GM12878 (cell line): ENCODE measurements at regions not wholly inside any gene's neighbourhood (a gene's known extent, or its start where the extent isn't known, plus 50 kb on each side); places are given as distances from the start of the nearest gene placed in this dataset.

Source experiments
- ATAC-seq: fragments of 200-7000 bp; cut with Tn5 transposase; 3 replicates; pipeline ENCODE4 v1.9.1; 2020; ENCODE audit warnings: mild to moderate bottlenecking, moderate library complexity
- BruUV-seq: library from RNA; stranded (reverse); fragments of 400-500 nt; replicated peaks from 2 replicates; lab custom pipeline; 2021; lab: Mats Ljungman, UMichigan
- CTCF ChIA-PET: fragments of 300-600 bp; sonication (Branson Sonifier 250); formaldehyde crosslinking; extraction: SDS; loops from one replicate; lab custom pipeline; 2021; ENCODE audit warnings: inconsistent platforms; lab: Yijun Ruan, JAX
- POLR2A ChIA-PET: fragments of 350-600 bp; formaldehyde crosslinking; extraction: SDS; loops from one replicate; lab custom pipeline; 2021; ENCODE audit warnings: inconsistent platforms; lab: Charles Lee
- RAD21 ChIA-PET: fragments of 300-600 bp; sonication (Branson Sonifier 250); formaldehyde crosslinking; loops from one replicate; lab custom pipeline; 2023; ENCODE audit warnings: antibody characterized with exemption; ENCODE audit not compliant: unreplicated experiment; lab: Charles Lee
- SMC1A ChIA-PET: fragments of 300-600 bp; sonication (Branson Sonifier 250); formaldehyde crosslinking; loops from one replicate; lab custom pipeline; 2023; ENCODE audit not compliant: unreplicated experiment, uncharacterized antibody; lab: Charles Lee
- DNase-seq: peaks from one replicate; pipeline ENCODE4 v3.0.0-alpha.2; 2011; ENCODE audit warnings: low read depth, low spot score
- FAIRE-seq: peaks from 3 replicates; lab custom pipeline; 2011; peaks lifted over from hg19 to GRCh38; lab: Jason Lieb, UNC
- H2AFZ ChIP-seq: 2 replicates; pipeline ENCODE4 v1.6.0; 2011; ENCODE audit warnings: low read depth, low read length, control low read depth; ENCODE audit not compliant: control insufficient read depth
- H3K27ac ChIP-seq: 2 replicates; pipeline ENCODE4 v1.5.1; 2011; ENCODE audit warnings: control low read depth; ENCODE audit not compliant: control insufficient read depth, insufficient read depth
- H3K27me3 ChIP-seq, 2 experiments: replicated peaks in 1 of 2; 2 replicates each; pipeline versions ENCODE4 v1.6.0 to v1.6.1; 2011; ENCODE audit warnings: low read length in 1 of 2; ENCODE audit not compliant: control insufficient read depth in 2 of 2, insufficient read depth in 2 of 2
- H3K36me3 ChIP-seq, 2 experiments: 2 replicates each; pipeline ENCODE4 v1.5.1; 2011; ENCODE audit warnings: low read length in 1 of 2; ENCODE audit not compliant: control insufficient read depth in 2 of 2, insufficient read depth in 2 of 2
- H3K4me1 ChIP-seq: 2 replicates; pipeline ENCODE4 v1.6.1; 2011; ENCODE audit warnings: mild to moderate bottlenecking, low read length, moderate library complexity, mixed read lengths; ENCODE audit not compliant: control insufficient read depth, insufficient read depth
- H3K4me2 ChIP-seq: 2 replicates; pipeline ENCODE4 v1.6.0; 2011; ENCODE audit warnings: control low read depth; ENCODE audit not compliant: control insufficient read depth, insufficient read depth
- H3K4me3 ChIP-seq: fragments of 200-600 bp; sonication (generic); 2 replicates; pipeline ENCODE4 v1.5.1; 2016
- H3K79me2 ChIP-seq: 2 replicates; pipeline ENCODE4 v1.6.0; 2011; ENCODE audit warnings: low read length; ENCODE audit not compliant: control insufficient read depth, insufficient read depth
- H3K9ac ChIP-seq: 2 replicates; pipeline ENCODE4 v1.8.0; 2011; ENCODE audit warnings: low read length, control low read depth, mixed read lengths; ENCODE audit not compliant: control insufficient read depth, insufficient read depth
- H3K9me3 ChIP-seq: replicated peaks from 3 replicates; pipeline ENCODE4 v1.5.1; 2011; ENCODE audit warnings: mild to moderate bottlenecking, low read length; ENCODE audit not compliant: control insufficient read depth, insufficient read depth
- H4K20me1 ChIP-seq: 2 replicates; pipeline ENCODE4 v1.6.0; 2011; ENCODE audit not compliant: control insufficient read depth, insufficient read depth
- BCL3 ChIP-seq: IDR thresholded peaks from 2 replicates; pipeline ENCODE4 v1.6.1; 2011; ENCODE audit warnings: borderline replicate concordance, low read depth, mild to moderate bottlenecking, moderate library complexity, low read length; ENCODE audit not compliant: insufficient read depth, poor library complexity, severe bottlenecking
- CBFB ChIP-seq: IDR thresholded peaks from 2 replicates; pipeline ENCODE4 v1.6.1; 2016; ENCODE audit warnings: antibody characterized with exemption, low read depth
- CEBPB ChIP-seq, 2 experiments: fragments of 150-350 bp in 1 of 2; IDR thresholded peaks; 2 replicates each; pipeline ENCODE4 v1.6.1; 2012 to 2014; ENCODE audit warnings: low read depth in 2 of 2, low read length in 2 of 2, borderline replicate concordance in 1 of 2, inconsistent platforms in 1 of 2
- CREM ChIP-seq: IDR thresholded peaks from 2 replicates; pipeline ENCODE4 v1.6.1; 2014; ENCODE audit warnings: antibody characterized with exemption, low read depth
- HCFC1 ChIP-seq: fragments of 150-350 bp; IDR thresholded peaks from 2 replicates; pipeline ENCODE4 v1.6.1; 2014; ENCODE audit warnings: low read length
- NRF1 ChIP-seq: conservative IDR thresholded peaks from 2 replicates; pipeline ENCODE4 v1.6.1; 2011; ENCODE audit warnings: mild to moderate bottlenecking, low read depth, low read length, improper control_type of control experiment
- POLR2AphosphoS2 ChIP-seq: IDR thresholded peaks from 2 replicates; pipeline ENCODE4 v1.6.1; 2011; ENCODE audit warnings: low read depth, mild to moderate bottlenecking, low read length, improper control_type of control experiment, moderate library complexity
- RAD51 ChIP-seq: fragments of 450-650 bp; IDR thresholded peaks from 2 replicates; pipeline ENCODE4 v1.6.1; 2016; ENCODE audit warnings: moderate library complexity, mild to moderate bottlenecking, inconsistent platforms
- RELA ChIP-seq: fragments of 450-650 bp; IDR thresholded peaks from 2 replicates; pipeline ENCODE4 v1.8.0; 2014; ENCODE audit warnings: borderline replicate concordance; ENCODE audit not compliant: partially characterized antibody
- SPI1 ChIP-seq: IDR thresholded peaks from 2 replicates; pipeline ENCODE4 v1.6.1; 2011; ENCODE audit warnings: low read depth, mild to moderate bottlenecking, low read length, moderate library complexity, borderline replicate concordance; ENCODE audit not compliant: insufficient read depth
- STAT1 ChIP-seq: fragments of 450-650 bp; conservative IDR thresholded peaks from 2 replicates; pipeline ENCODE4 v1.6.1; 2014; ENCODE audit warnings: antibody characterized with exemption, mild to moderate bottlenecking
- ZNF207 ChIP-seq: fragments of 450-650 bp; IDR thresholded peaks from 2 replicates; pipeline ENCODE4 v1.6.1; 2014; ENCODE audit warnings: antibody characterized with exemption, mild to moderate bottlenecking, borderline replicate concordance
- ZNF622 ChIP-seq: fragments of 450-650 bp; IDR thresholded peaks from 2 replicates; pipeline ENCODE4 v1.6.1; 2017; ENCODE audit warnings: mild to moderate bottlenecking, inconsistent platforms
- ZZZ3 ChIP-seq: IDR thresholded peaks from 2 replicates; pipeline ENCODE4 v1.6.1; 2011; ENCODE audit warnings: low read depth; ENCODE audit not compliant: control insufficient read depth, insufficient read length
- WGBS: methylation state at CpG from one replicate; pipeline ENCODE4 v1.1.6; 2016; ENCODE audit warnings: low lambda C conversion rate; ENCODE audit not compliant: insufficient replicate concordance, insufficient coverage; ENCODE audit errors: missing lambda C conversion rate; 5-methylcytosine and 5-hydroxymethylcytosine counted together
- in situ Hi-C: fragments of 300-500 bp; cut with MboI; formaldehyde crosslinking; loops from 9 replicates; pipeline ENCODE4 v1.14.3; 2018; ENCODE audit warnings: mixed read lengths
- intact Hi-C: fragments of 100-400 bp; cut with micrococcal nuclease; formaldehyde crosslinking; loops from one replicate; pipeline ENCODE4 v1.14.2; 2022; ENCODE audit not compliant: unreplicated experiment
- TF ChIP-seq, protein P1 (sequence below): fragments of 450-650 bp; IDR thresholded peaks from 2 replicates; pipeline ENCODE4 v1.6.1; 2018; ENCODE audit warnings: mild to moderate bottlenecking, low read depth, moderate library complexity; ENCODE audit not compliant: partially characterized antibody
- TF ChIP-seq, protein P2 (sequence below): fragments of 450-650 bp; IDR thresholded peaks from 2 replicates; pipeline ENCODE4 v1.6.1; 2017; ENCODE audit warnings: borderline replicate concordance
- TF ChIP-seq, protein P3 (sequence below): IDR thresholded peaks from 2 replicates; pipeline ENCODE4 v1.6.1; 2012; ENCODE audit warnings: low read depth, low read length, improper control_type of control experiment
- TF ChIP-seq, protein P4 (sequence below): fragments of 450-650 bp; IDR thresholded peaks from 2 replicates; pipeline ENCODE4 v1.6.1; 2016; ENCODE audit warnings: mild to moderate bottlenecking

- Histone ChIP-seq H4K20me1 (no peaks in the 10 kb centered on the region), H3K79me2 (no peaks in the 10 kb centered on the region), H3K9ac (no peak overlapping the region), H3K36me3 (no peaks in the 10 kb centered on the region), H2AFZ (no peak overlapping the region), H3K4me2 (no peak overlapping the region), H3K9me3 (no peaks in the 10 kb centered on the region), H3K4me3 (no peak overlapping the region), H3K27me3 (no peaks in the 10 kb centered on the region), H3K27ac (no peak overlapping the region), H3K4me1 (no peaks in the 10 kb centered on the region)
- ChIA-PET CTCF (no interaction called here), SMC1A (no interaction called here), POLR2A (no interaction called here), RAD21 (no interaction called here)
- no peak for DNase-seq
- WGBS: 0% methylated on average over 1 of the region's 1 CpG
- BruUV-seq: no TSS peak
- in situ Hi-C loops (no loop called here), intact Hi-C loops (no loop called here)
- no peak for FAIRE-seq
- no peak for ATAC-seq
- TF ChIP-seq, protein P1, sequence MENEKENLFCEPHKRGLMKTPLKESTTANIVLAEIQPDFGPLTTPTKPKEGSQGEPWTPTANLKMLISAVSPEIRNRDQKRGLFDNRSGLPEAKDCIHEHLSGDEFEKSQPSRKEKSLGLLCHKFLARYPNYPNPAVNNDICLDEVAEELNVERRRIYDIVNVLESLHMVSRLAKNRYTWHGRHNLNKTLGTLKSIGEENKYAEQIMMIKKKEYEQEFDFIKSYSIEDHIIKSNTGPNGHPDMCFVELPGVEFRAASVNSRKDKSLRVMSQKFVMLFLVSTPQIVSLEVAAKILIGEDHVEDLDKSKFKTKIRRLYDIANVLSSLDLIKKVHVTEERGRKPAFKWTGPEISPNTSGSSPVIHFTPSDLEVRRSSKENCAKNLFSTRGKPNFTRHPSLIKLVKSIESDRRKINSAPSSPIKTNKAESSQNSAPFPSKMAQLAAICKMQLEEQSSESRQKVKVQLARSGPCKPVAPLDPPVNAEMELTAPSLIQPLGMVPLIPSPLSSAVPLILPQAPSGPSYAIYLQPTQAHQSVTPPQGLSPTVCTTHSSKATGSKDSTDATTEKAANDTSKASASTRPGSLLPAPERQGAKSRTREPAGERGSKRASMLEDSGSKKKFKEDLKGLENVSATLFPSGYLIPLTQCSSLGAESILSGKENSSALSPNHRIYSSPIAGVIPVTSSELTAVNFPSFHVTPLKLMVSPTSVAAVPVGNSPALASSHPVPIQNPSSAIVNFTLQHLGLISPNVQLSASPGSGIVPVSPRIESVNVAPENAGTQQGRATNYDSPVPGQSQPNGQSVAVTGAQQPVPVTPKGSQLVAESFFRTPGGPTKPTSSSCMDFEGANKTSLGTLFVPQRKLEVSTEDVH: no peak
- no peak for TF ChIP-seq STAT1
- no peak for TF ChIP-seq CBFB
- TF ChIP-seq HCFC1: no peak
- no peak for TF ChIP-seq BCL3
- TF ChIP-seq, protein P2, sequence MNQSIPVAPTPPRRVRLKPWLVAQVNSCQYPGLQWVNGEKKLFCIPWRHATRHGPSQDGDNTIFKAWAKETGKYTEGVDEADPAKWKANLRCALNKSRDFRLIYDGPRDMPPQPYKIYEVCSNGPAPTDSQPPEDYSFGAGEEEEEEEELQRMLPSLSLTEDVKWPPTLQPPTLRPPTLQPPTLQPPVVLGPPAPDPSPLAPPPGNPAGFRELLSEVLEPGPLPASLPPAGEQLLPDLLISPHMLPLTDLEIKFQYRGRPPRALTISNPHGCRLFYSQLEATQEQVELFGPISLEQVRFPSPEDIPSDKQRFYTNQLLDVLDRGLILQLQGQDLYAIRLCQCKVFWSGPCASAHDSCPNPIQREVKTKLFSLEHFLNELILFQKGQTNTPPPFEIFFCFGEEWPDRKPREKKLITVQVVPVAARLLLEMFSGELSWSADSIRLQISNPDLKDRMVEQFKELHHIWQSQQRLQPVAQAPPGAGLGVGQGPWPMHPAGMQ: no peak
- TF ChIP-seq ZNF622: no peak
- TF ChIP-seq ZNF207: no peak
- TF ChIP-seq SPI1: no peak
- TF ChIP-seq, protein P3, sequence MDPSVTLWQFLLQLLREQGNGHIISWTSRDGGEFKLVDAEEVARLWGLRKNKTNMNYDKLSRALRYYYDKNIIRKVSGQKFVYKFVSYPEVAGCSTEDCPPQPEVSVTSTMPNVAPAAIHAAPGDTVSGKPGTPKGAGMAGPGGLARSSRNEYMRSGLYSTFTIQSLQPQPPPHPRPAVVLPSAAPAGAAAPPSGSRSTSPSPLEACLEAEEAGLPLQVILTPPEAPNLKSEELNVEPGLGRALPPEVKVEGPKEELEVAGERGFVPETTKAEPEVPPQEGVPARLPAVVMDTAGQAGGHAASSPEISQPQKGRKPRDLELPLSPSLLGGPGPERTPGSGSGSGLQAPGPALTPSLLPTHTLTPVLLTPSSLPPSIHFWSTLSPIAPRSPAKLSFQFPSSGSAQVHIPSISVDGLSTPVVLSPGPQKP: no peak
- no peak for TF ChIP-seq ZZZ3
- TF ChIP-seq CEBPB (IDR thresholded peaks at IDR 0.05; ENCODE audit: borderline replicate concordance in 1 of 2, low read depth in 2 of 2, low read length in 2 of 2): no peak
- no peak for TF ChIP-seq RELA
- TF ChIP-seq RAD51: no peak
- TF ChIP-seq, protein P4, sequence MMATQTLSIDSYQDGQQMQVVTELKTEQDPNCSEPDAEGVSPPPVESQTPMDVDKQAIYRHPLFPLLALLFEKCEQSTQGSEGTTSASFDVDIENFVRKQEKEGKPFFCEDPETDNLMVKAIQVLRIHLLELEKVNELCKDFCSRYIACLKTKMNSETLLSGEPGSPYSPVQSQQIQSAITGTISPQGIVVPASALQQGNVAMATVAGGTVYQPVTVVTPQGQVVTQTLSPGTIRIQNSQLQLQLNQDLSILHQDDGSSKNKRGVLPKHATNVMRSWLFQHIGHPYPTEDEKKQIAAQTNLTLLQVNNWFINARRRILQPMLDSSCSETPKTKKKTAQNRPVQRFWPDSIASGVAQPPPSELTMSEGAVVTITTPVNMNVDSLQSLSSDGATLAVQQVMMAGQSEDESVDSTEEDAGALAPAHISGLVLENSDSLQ: no peak
- TF ChIP-seq NRF1: no peak
- TF ChIP-seq CREM: no peak
- TF ChIP-seq POLR2AphosphoS2: no peak
These were observed 428.7 kb downstream of the RERGL start for GRCh38 chr12:17661250-17661649.
